A549 (cell line): ENCODE measurements at regions not wholly inside any gene's neighbourhood (a gene's known extent, or its start where the extent isn't known, plus 50 kb on each side); places are given as distances from the start of the nearest gene placed in this dataset.

Experiments
- BHLHE40 ChIP-seq: IDR thresholded peaks from 2 replicates; pipeline ENCODE4 v1.6.1; 2012; ENCODE audit warnings: low read depth, low read length, inconsistent platforms
- EP300 ChIP-seq, 2 experiments: fragments of >200 bp; sonication (Bioruptor Twin); formaldehyde crosslinking; IDR thresholded peaks; 2 replicates in 1 of 2; 3 replicates in 1 of 2; pipeline ENCODE4 v1.6.1; 2016 to 2017
- GATA3 ChIP-seq: IDR thresholded peaks from 2 replicates; pipeline ENCODE4 v1.6.1; 2012; ENCODE audit warnings: borderline replicate concordance
- NFE2L2 ChIP-seq: fragments of 150-350 bp; conservative IDR thresholded peaks from 2 replicates; pipeline ENCODE4 v1.6.1; 2014; ENCODE audit warnings: low read length
- RFX5 ChIP-seq: fragments of 450-650 bp; IDR thresholded peaks from 2 replicates; pipeline ENCODE4 v1.7.1; 2014; ENCODE audit warnings: antibody characterized with exemption, mild to moderate bottlenecking, moderate library complexity
- TF ChIP-seq, protein P1 (sequence below): fragments of >200 bp; sonication (Bioruptor Twin); formaldehyde crosslinking; IDR thresholded peaks from 3 replicates; pipeline ENCODE4 v1.5.1; 2016
- TF ChIP-seq, protein P2 (sequence below): fragments of 200-600 bp; sonication (generic); IDR thresholded peaks from 2 replicates; pipeline ENCODE4 v1.6.1; 2016; ENCODE audit warnings: antibody characterized with exemption, mild to moderate bottlenecking, moderate library complexity
- TF ChIP-seq, protein P3 (sequence below): IDR thresholded peaks from 2 replicates; pipeline ENCODE4 v1.6.1; 2012

DNA sequence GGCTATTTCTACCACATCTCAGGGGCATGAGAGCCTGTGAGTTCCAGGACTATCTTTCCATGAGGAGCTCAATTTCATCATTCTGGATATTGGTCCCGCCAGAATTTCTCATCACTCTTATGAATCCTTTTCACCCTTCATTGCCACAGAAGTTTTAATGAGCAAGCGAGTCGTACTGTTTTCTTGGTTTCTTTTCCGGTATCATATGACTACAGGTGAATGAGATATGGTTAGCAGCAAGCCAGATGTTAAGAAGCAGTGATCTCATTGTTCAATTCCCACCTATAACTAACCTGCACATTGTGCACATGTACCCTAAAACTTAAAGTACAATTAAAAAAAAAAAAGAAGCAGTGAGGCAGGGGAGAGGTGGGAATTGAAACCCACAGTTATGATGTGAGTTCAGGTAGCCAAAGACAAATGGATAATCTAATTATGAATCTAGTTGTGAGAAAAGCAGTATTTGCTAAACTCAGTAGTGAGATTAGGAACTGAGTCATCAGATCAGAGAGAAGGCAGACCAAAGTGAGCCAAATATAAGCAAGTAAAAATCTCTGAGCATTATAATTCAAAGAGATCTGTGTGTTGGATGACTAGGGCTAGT is 78.0 kb upstream of the ELOVL5 start:
- TF ChIP-seq, protein P1, sequence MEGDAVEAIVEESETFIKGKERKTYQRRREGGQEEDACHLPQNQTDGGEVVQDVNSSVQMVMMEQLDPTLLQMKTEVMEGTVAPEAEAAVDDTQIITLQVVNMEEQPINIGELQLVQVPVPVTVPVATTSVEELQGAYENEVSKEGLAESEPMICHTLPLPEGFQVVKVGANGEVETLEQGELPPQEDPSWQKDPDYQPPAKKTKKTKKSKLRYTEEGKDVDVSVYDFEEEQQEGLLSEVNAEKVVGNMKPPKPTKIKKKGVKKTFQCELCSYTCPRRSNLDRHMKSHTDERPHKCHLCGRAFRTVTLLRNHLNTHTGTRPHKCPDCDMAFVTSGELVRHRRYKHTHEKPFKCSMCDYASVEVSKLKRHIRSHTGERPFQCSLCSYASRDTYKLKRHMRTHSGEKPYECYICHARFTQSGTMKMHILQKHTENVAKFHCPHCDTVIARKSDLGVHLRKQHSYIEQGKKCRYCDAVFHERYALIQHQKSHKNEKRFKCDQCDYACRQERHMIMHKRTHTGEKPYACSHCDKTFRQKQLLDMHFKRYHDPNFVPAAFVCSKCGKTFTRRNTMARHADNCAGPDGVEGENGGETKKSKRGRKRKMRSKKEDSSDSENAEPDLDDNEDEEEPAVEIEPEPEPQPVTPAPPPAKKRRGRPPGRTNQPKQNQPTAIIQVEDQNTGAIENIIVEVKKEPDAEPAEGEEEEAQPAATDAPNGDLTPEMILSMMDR = no peak
- TF ChIP-seq, protein P2, sequence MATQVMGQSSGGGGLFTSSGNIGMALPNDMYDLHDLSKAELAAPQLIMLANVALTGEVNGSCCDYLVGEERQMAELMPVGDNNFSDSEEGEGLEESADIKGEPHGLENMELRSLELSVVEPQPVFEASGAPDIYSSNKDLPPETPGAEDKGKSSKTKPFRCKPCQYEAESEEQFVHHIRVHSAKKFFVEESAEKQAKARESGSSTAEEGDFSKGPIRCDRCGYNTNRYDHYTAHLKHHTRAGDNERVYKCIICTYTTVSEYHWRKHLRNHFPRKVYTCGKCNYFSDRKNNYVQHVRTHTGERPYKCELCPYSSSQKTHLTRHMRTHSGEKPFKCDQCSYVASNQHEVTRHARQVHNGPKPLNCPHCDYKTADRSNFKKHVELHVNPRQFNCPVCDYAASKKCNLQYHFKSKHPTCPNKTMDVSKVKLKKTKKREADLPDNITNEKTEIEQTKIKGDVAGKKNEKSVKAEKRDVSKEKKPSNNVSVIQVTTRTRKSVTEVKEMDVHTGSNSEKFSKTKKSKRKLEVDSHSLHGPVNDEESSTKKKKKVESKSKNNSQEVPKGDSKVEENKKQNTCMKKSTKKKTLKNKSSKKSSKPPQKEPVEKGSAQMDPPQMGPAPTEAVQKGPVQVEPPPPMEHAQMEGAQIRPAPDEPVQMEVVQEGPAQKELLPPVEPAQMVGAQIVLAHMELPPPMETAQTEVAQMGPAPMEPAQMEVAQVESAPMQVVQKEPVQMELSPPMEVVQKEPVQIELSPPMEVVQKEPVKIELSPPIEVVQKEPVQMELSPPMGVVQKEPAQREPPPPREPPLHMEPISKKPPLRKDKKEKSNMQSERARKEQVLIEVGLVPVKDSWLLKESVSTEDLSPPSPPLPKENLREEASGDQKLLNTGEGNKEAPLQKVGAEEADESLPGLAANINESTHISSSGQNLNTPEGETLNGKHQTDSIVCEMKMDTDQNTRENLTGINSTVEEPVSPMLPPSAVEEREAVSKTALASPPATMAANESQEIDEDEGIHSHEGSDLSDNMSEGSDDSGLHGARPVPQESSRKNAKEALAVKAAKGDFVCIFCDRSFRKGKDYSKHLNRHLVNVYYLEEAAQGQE = no peak
- no peak for TF ChIP-seq NFE2L2
- TF ChIP-seq, protein P3, sequence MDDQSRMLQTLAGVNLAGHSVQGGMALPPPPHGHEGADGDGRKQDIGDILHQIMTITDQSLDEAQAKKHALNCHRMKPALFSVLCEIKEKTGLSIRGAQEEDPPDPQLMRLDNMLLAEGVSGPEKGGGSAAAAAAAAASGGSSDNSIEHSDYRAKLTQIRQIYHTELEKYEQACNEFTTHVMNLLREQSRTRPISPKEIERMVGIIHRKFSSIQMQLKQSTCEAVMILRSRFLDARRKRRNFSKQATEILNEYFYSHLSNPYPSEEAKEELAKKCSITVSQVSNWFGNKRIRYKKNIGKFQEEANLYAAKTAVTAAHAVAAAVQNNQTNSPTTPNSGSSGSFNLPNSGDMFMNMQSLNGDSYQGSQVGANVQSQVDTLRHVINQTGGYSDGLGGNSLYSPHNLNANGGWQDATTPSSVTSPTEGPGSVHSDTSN = no peak
- no peak for TF ChIP-seq EP300 (IDR thresholded peaks at IDR 0.05)
- TF ChIP-seq RFX5 = no peak
- no peak for TF ChIP-seq GATA3
- TF ChIP-seq BHLHE40 = no peak
